Ecto neural progenitor cell (in vitro differentiated cells): ENCODE measurements at regions not wholly inside any gene's neighbourhood (a gene's known extent, or its start where the extent isn't known, plus 50 kb on each side); places are given as distances from the start of the nearest gene placed in this dataset.
A peak's percentile ranks its signal among the peaks of the same experiment; 100 is the strongest.

Experiments used
- DNase-seq: peaks from one replicate; pipeline ENCODE4 v3.0.0-alpha.2; 2018; ENCODE audit warnings: low spot score

GRCh38 chr9:81113453-81114124, 575.8 kb downstream of the TLE1 start:
- no peak for DNase-seq

- no peak for DNase-seq
Measured at GRCh38 chr9:81112627-81113452, 576.5 kb downstream of the TLE1 start.

- no peak for DNase-seq
Measured at GRCh38 chr9:81108821-81109220, 580.5 kb downstream of the TLE1 start.

- DNase-seq: no peak
Measured at GRCh38 chr9:81108391-81108790, 581.0 kb downstream of the TLE1 start.

- DNase-seq: no peak
Measured at GRCh38 chr9:81103597-81104471, 585.5 kb downstream of the TLE1 start.

- DNase-seq: no peak
Measured at GRCh38 chr9:81097131-81097847, 592.1 kb downstream of the TLE1 start.

GRCh38 chr9:81096625-81097024, 592.7 kb downstream of the TLE1 start:
- DNase-seq: no peak

- no peak for DNase-seq
Measured at GRCh38 chr9:81092057-81092456, 597.3 kb downstream of the TLE1 start.

- DNase-seq: no peak
Measured at GRCh38 chr9:81088341-81088740, 601.0 kb downstream of the TLE1 start.

GRCh38 chr9:81086416-81086815, 602.9 kb downstream of the TLE1 start:
- no peak for DNase-seq

GRCh38 chr9:81083854-81084512, 605.4 kb downstream of the TLE1 start:
- no peak for DNase-seq

GRCh38 chr9:81083067-81083466, 606.3 kb downstream of the TLE1 start:
- peak; percentile 49 for DNase-seq

GRCh38 chr9:81082221-81082620, 607.1 kb downstream of the TLE1 start:
- DNase-seq: no peak

- no peak for DNase-seq
Measured at GRCh38 chr9:81080900-81081299, 608.4 kb downstream of the TLE1 start.

- no peak for DNase-seq
Measured at GRCh38 chr9:81080185-81080584, 609.2 kb downstream of the TLE1 start.

- no peak for DNase-seq
Measured at GRCh38 chr9:81079055-81079454, 610.3 kb downstream of the TLE1 start.

GRCh38 chr9:81078555-81078954, 610.8 kb downstream of the TLE1 start:
- DNase-seq: no peak

GRCh38 chr9:81077572-81077971, 611.8 kb downstream of the TLE1 start:
- no peak for DNase-seq

- DNase-seq: no peak
Measured at GRCh38 chr9:81076131-81076530, 613.2 kb downstream of the TLE1 start.

- DNase-seq: no peak
Measured at GRCh38 chr9:81074221-81074620, 615.1 kb downstream of the TLE1 start.

GRCh38 chr9:81073821-81074220, 615.5 kb downstream of the TLE1 start:
- no peak for DNase-seq
